Anterior cingulate cortex (tissue), 58 donors: ENCODE measurements at regions not wholly inside any gene's neighbourhood (a gene's known extent, or its start where the extent isn't known, plus 50 kb on each side); places are given as distances from the start of the nearest gene placed in this dataset.
"Not testable (repeated sequence)": the region's sequence is repeated elsewhere in the genome, so short reads cannot be mapped to it uniquely, and the experiment has no call there.

Experiments used
- DNase-seq, 58 donors: peaks; one replicate each; lab custom pipeline; 2025; lab: John Stamatoyannopoulos, UW

DNA sequence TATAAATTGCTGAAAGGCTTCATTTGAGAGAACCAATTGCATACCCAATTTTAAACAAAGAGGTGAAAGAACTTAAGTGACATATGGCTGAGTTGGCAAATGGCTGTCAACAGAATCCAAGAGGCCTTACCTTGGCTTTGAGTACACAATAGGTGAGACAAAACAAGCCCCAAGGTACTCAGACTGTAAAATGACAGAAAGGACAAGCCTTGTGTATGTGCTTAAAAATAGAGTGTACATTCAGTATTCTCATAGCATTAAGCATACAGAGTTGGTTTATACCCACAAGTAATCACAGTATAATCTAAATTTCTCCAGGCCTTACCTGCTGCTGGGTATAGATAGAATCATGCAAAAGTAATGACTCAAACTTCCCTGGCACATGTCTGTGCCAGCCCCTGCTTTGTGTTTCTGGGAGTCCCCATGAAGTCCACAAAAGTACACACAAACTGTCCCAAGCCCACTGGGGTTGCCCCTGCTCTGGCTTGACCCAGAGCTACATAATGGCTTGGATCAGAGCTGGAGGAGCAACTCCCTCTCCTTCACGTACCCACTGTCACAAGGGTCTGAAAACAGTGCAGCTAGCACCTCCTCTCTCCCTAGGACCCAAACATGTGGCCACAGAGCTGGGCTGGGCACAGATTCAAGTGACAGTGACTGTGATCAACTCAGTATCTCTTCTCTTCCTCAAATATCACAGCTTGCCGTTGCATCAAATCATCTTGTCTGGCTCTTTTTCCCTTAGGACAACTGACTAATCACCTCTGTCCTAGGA, 250.8 kb downstream of the ENC1 start:
- DNase-seq: no peak

DNA sequence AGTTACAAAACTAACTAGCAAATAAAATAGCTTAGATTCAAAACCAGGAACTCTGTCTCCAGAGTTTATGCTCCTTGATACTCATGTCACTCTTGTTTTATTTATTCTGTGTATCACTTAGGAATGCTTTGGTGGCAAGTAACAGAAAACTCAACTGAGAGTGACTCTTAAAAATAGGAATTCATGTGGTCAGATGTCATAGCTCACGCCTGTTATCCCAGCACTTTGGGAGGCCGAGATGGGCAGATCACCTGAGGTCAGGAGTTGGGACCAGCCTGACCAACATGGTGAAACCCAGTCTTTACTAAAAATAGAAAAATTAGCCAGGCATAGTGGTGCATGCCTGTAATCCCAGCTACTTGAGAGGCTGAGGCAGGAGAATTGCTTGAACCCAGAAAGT, 252.1 kb downstream of the ENC1 start:
- not testable (repeated sequence) for DNase-seq

DNA sequence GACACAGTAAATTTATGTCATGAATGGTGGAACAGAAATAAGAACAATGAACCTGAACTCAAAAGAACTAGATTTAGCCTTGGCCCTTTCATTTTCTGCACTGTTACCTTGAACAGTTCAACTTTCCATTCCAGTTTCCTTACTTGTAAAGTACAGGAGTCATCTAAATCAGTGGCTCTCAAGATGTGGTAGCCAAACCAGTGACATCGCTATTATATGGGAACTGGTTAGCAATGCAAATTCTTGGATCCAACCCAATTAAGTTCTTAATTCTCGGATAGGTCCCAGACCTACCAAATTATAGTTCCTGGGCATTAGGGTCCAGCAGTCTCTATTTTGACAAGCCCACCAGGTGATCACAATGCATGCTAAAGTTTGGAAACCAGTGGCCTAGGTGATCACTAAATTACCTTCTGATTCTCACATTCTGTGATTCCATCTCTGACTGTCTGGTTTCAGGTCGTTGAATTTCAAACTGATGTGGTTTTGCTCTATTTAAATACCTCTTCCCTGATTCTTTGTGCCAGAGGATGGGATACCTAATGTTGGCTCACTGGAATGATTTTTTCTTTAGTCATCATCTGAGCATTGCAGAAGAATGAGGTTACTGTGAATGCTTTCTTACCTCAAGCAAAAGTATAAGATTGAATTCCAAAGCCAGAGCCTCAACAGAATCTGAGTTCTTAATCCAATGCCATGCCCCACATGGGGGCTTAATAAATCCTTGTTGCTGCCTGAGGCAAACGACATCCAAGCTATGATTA, 253.8 kb downstream of the ENC1 start:
- DNase-seq: no peak

DNA sequence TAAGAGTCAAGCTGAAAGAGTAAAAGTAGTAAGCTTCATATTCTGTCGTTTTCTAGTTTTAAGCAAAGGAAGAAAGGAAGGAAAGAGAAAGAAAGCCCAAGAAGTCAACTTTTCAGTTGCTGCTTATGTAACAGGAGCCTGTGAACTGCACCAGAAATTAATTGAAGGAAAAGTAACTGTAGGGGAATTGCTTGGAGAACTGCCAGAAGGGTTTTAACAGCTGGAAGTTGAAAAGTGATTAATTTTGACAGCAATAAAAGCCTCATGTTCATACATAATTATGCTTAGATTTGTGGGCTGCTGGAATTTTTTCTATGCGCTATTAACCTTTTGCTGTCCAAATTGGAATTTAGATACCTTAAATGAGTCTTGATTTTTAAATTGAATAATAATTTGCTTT, 255.7 kb downstream of the ENC1 start:
- no peak for DNase-seq

DNA sequence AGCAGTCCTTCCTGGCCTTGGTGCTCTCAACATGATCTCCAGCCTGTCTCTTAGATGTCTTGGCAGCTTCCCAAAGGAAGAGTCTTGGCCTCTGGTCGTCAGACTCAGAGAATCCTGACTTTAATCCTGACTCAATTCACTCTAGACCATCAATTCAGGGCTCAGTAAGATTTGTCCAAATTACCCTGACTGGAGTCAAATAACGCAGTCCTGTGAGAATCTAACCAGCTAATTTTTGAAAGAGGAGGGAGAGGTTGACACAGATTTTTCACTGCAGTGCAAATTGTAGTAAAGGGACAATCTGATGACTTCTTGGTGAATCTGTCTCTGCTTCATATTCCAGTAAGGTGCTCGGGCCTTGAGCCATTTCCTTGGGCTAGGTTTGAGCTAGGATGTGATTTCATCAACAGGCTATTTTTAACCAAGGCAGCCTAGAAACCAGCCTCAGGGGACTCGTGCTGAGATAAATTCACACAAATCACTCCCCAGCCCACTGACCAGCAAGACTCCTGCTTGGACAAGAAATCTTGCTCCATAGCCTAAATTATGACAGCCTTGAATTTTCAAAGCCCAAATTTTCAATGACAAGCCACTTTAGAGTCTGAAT, 257.4 kb downstream of the ENC1 start:
- DNase-seq: peak in 1 of 58 donors; percentile 11

DNA sequence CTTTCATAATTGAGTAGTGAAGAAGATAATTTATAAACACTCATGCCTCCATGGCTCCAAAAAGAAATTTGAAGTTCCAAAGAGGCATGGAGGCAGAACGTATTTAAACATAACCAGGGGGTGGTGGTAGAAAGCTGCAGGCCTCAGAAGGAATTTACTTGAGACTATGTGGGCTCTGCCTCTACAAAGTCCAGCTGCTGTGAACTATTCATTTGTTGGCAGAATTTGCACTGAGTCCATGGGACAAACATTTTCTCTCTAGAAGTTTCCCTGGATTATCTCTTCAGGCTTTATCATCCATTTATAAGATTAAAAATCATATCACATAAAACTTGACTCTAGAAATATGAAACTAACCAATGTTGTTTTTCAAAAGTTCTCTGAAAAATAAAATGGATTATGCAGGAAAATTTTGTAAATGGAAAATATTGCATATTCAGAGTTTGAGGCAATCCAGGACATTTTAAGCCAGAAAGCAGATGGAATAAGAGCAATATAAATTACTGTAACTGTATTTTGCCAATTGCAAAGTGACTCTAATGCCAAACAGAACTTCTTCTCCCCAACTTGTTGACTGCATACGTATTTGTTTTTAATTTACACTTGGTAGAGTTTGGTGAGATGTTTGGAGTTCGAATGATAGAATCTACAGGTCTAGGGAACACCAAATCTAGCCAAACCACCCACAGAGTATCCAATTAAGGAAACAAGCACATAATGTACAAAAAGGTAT, 258.2 kb downstream of the ENC1 start:
- no peak for DNase-seq

DNA sequence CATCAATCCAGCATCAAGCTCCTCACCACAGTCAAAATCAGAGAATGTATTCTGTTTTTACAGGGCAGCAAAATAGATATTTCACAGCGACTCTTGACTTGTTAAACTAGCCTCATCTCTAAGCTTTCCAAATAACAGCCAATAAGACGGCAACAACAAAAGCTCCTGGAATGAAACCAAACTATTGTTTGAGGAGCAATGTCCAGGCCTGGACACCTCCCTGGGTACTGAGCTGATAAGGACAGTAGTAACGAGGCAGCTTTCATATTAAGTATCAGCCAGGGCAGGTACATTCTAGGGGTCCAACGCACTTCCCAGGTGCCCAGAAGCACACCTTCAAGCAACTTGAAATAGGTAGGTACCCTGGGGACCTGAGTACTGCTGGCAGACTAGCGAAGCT, 260.3 kb downstream of the ENC1 start:
- DNase-seq: no peak

DNA sequence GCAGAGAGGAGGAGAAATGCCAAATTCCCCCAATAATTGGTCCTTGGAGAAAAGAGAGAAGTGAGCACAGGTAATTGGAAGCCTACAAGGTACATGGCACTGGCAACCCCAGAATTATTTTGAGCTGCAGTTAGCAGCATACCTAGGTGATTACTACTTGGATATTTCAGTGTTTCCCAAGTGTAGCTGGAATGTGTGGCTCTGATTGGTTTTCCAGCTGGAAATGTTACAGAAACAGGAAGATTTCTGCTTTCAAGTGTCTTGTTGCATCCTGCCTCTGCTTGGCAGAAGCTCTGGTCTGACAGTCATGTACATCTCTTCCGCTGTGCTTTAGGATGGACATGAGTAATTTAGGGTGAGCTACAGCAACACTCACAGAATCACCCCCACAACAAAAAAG, 262.1 kb downstream of the ENC1 start:
- DNase-seq: no peak

DNA sequence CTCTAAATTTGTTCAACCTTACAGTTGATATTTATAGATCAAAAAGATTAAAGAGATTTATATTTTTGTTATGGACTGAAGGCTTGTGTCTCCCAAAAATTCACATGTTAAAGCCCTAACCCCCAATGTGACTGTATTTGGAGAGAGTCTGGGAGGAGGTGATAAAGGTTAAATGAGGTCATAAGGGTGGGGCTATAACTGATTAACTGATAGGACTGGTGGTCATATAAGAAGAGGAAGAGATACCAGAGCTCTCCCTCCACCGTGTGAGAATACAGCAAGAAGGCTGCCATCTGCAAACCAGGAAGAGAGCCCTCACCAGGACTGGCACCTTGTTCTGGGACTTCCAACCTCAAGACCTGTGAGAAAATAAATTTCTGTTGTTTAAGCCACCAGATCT, 264.3 kb downstream of the ENC1 start:
- no peak for DNase-seq

DNA sequence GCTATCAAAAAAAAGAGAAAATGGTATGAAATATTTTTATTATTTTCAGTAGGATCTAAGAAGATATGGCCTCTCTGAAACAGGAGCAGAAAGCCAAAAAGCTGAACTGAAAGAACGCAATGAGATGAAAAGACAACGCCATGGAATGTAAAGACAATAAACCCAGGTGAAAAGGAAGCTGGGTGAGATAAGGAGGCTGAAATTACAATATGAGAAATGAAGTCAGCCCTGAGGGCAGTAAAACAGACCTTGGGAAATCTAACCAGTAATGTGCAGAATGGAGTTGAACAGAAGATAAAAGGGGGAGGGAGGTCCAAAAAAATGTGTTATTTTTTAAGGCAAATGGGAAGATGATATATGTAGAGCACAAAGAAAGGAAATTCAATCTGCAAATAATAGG, 265.3 kb downstream of the ENC1 start:
- no peak for DNase-seq

DNA sequence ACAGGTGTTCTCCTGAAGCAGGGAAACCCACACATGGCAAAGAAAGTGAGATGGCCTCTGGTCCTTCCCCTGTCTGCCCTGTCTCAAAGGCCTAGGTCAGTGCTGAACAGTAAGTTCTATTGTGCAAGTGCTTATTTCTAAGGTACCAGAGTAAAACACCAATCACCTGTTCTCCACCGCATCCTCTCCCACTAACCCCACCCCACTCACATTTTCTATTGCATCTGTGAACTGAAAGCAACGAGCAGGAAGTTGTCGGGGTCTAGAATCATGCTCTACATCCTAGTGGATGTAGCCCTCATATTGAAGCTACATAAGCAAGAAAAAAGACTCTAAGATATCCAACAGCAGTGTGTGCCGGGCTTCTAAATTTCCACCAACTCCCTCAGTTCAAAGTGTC, 265.9 kb downstream of the ENC1 start:
- no peak for DNase-seq

DNA sequence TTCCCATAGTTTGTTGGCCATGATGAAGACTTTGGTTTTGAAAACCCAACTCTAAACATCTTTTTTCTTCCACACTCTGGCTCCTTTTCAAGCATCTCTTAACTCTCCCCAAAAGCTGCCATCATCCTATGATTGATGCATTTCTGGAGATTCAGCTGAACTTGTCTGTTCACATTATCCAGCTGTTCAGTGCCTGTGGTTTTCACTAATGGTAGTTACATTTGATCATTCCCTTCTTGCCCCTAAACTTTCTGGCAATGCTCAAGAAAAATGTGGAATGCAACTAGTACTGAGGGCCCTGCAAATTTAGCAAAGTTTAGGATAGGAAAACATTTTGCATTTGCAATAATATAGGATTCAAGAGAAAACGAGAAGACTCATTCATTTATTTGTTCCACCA, 267.5 kb downstream of the ENC1 start:
- no peak for DNase-seq

DNA sequence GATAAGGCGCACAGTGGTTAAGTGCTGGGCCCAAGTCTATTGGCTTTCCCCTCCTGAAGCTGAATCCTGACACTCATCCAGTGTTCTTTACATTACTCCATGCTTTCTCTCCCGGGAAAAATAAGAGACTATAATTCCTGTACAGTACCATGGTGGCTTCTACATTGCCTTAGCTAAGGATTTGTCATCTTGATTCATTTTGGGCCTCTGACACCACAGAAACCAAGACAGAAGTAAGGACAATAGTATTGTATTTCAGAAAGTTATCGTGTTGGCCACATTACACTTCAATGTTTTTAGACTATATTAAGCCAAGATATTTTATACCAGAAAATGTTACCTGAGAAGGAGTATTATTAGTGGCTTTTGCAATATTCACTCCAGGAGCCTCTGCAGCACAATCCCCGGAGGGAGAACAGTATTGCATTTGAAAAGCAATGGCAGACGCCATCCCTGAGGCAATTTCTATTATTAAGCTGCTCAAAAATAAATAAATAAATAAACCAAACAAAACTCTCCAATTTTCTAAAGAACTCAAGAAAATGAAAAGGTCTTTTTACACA, 267.9 kb downstream of the ENC1 start:
- no peak for DNase-seq

DNA sequence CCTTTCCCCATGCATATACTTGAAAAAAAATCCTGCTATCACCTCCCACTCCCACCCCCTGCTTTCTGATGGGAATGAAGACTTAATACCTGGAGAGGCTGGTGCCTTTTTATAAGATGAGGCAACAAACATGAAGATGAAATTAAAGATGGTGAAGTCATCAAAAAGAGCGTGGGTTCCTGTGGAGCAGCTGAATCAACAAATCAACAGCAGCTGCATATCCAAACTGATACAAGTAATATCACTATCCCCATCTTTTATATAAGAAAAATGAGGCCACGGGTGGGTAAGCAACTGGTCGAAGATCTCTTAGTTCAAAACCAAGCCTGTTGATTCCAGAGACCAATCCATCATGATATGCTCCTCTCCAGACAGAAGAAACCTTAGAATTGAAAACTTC, 268.5 kb downstream of the ENC1 start:
- DNase-seq: no peak

DNA sequence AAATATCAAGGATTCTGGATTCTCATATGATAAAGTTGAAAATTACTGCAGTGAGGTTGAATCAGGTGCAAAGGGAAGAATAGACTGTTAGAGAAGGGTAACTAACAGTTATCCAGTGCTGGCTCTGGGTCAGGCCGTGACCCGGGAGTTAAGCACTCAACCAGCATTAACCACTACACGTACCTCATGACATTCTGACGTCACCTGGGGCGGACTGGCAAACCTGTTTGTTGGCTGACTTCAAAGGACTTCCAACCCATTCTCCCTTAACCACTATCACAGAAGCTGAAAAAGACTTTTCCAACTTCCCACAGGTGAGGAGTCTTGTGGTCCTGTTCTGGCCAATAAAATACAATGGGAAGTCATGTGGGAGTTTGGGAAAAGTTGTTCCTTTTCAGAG, 268.9 kb downstream of the ENC1 start:
- no peak for DNase-seq

DNA sequence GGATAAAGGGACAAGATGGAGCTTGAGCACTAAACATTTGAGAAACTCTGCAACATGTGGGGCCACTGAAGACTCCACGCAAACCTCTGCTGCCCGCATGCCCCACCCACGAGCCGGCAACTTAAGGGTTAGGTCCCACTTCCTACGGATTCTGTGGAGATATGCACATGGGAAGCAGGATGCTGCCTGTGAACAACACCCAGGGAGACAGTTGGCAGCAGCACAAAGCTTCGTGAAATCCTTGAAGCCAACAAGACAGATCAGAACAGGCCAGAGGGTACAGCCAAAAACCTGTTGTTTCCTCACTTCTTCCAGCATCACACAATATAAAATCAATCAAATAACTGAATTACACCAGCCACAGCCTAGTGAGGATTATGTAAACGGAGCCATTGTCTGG, 270.4 kb downstream of the ENC1 start:
- DNase-seq: peak in 23 of 58 donors; percentile 5 to 66 (median 32)

DNA sequence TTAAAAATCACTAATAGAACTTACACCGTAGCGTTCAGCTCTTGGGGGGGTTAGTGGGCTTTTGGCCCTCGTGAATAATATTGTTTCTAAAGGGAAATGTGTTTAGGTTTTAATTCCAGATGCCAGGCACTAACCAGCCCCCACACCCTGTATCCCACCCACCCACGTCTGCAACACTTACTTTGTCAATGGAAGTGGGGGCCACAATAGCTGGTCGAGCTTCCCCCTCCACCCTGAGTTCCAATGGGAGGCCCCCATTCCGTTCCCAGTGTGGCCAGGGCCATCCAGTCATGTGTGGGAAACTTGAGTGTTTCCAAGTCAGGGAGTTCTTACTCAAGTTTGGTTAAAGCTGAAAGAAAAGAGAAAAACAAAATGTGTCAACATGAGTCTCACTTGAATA, 271.4 kb downstream of the ENC1 start:
- DNase-seq: no peak

DNA sequence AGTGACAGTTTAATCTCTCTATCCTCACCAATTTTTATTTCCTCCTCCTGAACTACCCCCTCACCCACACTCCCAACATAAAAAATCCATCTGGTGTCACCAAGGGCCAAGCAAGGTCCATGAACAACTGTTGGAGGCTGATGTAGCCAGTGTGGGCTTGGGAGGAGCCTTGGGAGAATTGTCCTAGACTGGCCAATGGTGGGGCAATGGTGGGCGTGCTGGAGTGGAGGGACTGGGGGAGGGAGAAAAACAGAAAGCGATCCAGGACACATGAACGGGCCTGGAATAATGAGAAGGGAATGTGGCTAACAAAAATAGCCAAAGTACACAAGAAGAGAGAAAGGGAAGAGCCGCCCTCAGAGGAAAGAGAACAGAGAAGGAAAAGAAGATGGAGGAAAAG, 272.6 kb downstream of the ENC1 start:
- DNase-seq: no peak

DNA sequence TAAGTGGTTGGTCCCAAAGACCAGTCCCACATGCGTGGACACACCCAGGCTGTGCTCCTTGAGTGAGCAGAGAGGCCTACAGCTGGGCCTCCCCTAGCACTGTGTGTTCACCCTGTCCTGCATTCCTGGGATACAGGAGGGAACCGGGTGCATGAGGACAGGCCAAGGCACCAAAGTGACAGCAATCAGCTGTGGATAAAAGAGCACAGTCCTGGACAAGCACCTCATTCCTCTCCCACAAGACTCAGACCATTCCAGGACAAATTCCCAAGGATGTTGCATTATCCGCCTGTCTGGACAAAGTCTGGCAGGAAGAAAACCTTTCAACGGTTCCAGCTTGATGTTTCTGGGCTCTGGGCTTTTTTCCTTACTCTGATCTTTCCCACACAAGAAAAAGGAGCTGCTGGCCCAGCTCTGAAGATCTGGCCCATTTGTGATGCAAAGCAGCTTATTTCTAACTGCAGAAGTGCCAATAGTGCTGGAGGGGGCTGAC, 273.2 kb downstream of the ENC1 start:
- peak in 6 of 58 donors; percentile 5 to 25 (median 19) for DNase-seq

DNA sequence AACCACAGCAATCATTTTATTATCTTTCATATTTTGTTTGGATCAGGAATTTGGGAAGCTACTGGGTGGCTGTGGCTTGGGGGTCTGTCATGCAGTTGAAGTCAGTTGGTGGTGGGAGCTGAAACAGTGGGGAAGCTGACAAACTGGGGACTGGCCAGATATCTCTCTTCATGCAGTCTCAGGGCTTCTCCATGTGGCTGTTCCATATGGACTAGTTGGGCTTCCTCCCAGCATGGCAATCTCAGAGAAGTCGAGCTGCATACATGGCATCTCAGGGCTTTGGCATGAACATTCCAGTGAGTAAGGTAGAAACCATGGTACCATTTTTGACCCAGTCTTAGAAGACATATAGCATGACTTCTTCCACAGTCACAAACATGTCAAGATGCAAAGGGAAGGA, 274.8 kb downstream of the ENC1 start:
- no peak for DNase-seq
